Hypothalamus (tissue), 51 donors: ENCODE measurements at regions not wholly inside any gene's neighbourhood (a gene's known extent, or its start where the extent isn't known, plus 50 kb on each side); places are given as distances from the start of the nearest gene placed in this dataset.
"Not testable (repeated sequence)": the region's sequence is repeated elsewhere in the genome, so short reads cannot be mapped to it uniquely, and the experiment has no call there.

Experiments used
- DNase-seq, 51 donors: peaks; one replicate each; lab custom pipeline; 2025; lab: John Stamatoyannopoulos, UW

DNA sequence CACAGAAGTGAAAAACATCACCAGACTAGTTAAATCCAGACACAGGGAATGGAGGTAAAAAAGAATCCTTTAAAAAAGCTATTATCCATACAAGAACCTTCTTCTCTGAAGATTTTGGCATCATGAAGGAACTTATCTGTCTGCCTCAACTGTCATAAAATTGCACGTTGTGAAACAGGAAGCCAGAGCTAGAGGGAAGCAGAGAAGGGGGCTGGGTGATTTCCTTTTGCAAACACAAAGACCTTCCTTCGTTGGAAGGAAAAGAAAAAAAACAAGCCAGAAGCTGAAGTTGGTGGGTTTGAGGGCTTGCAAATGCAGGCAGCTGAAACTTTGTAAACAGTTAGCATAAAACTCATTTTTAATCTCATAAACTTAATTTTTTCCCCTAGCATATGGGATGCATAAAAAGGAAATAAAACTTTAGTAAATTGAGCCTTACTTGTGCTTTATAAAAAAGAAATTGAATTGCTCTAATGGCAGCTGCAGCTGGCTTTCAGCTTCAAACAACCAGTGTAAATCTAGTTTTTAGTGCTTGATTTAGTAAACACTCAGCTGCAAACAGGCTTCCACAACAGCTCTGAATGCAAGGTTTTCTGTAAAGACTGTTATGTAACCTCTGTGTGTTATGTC, 101.6 kb downstream of the OTUD1 start:
- DNase-seq: peak in 3 of 51 donors; percentile 1 to 3 (median 1)

DNA sequence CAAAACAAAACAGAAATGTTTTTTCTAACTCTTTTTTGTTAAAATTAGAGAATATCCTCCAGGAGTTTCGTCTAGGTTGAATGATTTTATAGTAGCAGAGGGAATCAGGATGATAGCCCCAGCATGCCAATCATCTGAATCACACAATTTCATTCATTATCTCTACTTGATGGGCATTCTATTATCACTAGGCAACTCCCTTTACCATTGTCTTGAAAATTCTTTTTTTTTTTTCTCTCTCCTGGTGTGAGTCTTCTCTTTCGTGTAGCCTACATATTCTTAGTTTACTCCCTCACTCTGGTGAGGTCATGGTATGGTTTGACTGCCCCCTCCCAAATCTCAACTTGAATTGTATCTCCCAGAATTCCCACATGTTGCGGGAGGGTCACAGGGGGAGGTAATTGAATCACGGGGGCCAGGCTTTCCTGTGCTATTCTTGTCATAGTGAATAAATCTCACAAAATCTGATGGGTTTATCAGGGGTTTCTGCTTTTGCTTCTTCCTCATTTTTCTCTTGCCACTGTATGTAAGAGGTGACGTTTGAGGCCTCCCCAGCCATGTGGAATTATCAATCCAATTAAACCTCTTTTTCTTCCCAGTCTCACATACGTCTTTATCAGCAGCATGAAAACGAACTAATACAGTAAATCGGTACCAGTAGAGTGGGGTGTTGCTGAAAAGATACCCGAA, 105.0 kb downstream of the OTUD1 start:
- no peak for DNase-seq

DNA sequence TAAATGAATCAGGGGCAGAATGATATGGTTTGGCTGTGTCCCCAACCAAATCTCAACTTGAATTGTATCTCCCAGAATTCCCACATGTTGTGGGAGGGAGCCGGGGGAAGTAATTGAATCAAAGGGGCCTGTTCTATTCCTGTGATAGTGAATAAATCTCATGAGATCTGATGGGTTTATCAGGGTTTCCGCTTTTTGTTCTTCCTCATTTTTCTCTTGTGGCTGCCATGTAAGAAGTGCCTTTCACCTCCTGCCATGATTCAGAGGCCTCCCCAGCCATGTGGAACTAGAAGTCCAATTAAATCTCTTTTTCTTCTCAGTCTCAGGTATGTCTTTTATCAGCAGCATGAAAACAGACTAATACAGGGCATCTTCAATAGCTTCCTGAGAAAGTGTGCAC, 107.0 kb downstream of the OTUD1 start:
- not testable (repeated sequence) for DNase-seq

DNA sequence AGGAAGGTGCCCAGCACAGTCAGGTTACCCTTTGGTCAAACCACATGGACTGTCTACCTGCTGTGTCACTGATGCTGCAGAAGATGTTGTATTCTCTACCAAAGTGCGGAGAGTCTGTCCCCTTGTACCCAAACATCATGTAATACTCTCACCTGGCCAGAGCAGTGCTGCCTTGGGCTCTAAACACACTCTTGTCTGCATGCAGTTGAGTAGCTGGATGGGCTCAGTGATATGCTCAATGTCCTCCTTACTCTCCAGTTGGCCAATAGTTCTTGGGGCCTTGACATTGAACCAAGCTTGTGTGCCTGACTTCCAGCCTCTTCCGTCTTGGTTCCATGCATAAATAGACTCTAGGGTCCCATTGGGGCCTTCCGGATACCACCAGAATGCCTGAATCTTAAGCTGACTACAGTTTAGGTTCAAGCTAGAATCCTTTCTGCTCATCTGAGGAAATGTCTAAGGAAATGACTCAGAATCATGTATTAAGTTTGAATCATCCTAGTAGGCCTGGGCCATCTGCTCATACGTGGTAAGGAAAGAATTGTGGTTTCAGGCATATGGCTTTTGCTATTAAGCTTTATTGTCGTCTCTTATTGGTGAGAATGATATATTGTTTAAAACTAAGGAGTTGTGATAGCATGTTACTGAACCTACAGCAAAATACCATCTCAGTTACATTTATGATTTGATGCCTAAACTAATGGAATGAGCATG, 118.0 kb downstream of the OTUD1 start:
- DNase-seq: no peak

DNA sequence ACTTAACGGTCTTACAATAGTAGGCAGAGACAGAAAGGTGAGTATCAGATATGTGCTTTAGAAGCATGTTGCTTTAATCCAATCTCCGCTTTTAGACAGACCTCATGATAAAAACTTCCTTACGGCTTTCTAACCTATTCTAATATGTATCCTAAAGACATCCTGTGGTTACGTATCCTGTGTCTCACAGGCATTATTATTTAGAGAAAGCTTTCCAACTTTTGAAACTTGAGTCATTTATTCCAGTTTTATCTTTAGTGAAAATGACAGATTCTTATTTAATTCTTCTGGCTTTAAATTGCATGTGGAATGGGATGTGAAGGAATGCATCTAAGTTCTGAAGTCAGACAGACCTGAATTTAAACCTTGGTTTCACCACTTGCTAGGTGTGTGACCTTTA, 118.9 kb downstream of the OTUD1 start:
- DNase-seq: no peak

DNA sequence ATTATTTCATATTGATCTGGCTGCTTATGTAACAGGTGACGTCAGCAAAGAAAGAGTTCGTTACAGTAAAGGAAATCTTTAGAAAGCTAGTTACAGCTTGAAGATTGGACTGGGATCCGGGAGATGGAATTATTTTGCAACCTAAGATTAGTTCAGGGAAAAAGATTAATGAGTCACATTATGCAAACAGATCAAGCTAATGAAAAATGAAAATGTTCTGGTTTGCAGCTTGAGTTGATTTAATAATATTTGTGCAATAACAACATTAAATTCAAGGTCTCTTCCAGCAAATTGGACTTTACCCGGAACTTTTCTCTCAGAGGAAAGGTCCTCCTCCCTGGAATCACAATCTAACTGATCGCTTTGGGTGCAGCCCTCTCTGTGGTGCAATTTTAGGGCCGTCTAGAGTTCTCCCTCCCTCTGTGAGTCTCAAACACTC, 119.5 kb downstream of the OTUD1 start:
- no peak for DNase-seq

DNA sequence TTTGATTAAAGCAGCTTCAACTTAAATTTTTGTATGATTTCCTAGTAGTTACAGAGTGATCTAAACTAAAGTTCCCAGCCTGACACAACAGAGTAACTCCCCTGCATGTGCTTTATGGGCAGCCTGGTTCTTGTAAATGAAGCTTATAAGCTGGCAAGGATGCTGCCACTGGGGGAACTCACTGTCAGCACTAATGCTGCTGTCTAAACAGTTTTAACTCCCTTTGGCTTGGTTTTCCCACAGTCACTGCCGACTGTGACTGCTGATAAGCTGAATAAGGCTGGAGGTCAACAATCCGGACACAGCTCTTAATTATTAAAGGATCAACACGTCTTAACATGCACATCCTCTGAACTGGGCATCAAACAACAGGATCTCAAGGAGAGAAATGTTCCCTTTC, 130.1 kb downstream of the OTUD1 start:
- no peak for DNase-seq

DNA sequence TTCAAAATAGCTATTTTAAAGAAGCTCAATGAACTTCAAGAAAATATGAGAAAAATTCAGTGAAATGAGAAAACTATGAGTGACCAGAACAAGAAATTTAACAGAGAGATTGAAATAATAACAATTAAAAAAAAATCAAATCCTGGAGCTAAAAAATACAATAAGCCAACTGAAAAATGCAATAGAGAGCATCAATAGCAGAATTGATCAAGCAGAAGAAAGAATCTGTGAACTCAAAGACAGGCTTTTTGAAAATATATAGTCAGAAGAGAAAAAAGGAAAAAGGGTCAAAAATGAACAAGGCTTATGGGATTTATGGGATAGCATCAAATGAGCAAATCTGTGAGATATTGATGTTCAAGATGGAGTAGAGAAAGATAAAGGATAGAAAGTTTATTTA, 133.0 kb downstream of the OTUD1 start:
- DNase-seq: no peak

DNA sequence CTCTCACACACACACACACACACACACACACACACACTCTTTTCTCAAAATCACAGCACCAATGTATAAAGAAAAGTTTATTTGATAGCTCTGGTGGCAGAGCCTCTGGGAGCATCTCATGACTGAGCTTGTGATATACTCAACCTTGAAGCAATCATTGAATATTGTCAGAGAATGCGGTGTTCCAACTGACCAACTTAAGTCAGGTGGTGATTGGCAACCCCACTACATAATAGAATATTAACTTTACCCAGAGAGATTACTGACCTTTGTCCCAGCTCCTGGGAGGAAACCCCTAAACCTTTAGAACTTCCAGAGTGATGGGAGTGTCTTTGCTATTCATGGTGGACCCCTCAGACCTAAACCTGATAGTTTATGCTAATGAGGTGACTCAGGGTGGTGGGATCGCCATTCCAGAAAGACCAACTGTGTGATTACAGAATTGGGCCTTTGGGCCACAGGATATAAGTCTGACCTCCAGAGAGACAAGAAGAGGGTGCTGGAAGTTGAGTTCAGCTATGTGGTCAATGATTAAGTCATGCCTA, 143.1 kb downstream of the OTUD1 start:
- DNase-seq: no peak

DNA sequence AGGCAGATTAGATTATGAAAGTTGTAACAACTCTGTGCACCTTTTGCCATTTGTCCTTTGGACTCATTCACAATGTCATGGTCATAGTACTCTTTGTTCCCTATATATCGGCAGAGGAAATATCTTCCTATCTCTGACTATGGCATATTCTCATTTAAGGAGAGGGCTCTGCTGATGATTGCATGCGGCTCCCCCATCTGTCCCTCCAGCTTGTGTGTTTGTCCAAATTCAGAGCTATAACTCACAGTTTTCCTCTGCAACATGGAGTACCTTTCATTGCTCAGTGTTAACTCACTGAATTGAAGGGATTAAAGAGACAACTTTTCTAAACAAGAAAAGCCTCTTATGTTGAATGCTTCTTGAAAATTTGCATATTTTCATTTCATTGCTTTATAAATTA, 145.5 kb downstream of the OTUD1 start:
- no peak for DNase-seq

DNA sequence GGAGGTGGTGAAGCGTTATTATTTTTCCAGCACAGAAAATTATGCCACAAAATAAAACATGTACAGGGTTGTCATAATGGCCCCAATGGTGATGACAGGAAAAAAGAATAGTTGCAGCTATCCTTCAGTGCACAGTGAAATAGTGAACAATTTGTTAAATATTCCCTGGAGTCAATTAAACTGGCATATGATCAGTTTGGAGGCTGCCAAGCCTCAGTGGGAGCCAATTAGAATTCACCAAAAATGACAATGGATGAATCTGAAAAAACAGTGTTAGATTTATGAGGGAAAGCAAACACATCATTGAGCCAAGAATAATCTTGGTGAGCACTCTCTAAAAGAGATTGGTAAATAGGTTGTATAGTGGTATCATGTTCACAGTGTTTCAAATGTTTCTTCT, 146.3 kb downstream of the OTUD1 start:
- no peak for DNase-seq

DNA sequence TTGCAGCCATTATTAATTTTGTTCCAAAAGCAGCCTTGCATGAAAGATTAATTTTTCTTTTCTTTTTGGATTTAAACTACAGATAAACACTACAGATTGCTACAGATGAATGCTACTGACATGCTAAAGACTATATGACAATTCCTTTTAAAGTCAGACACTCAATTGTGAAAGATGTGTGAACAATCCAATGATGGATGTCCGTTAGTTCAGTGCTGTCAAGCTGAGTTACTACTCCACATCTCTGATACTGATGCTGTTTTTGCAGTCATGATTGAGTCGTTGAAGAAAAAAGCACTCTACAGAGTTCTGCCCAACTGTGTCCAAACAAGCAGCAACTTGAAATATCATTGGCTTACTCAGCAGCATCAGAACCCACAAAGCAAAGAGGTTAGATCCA, 146.8 kb downstream of the OTUD1 start:
- DNase-seq: no peak

DNA sequence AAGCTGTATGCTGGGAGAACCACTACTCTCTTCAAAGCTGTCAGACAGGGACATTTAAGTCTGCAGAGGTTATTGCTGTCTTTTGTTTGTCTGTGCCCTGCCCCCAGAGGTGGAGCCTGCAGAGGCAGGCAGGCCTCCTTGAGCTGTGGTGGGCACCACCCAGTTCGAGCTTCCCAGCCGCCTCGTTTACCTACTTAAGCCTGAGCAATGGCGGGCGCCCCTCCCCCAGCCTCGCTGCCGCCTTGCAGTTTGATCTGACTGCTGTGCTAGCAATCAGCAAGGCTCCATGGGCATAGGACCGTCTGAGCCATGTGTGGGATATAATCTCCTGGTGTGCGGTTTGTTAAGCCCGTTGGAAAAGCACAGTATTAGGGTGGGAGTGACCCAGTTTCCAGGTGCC, 156.4 kb downstream of the OTUD1 start:
- not testable (repeated sequence) for DNase-seq

DNA sequence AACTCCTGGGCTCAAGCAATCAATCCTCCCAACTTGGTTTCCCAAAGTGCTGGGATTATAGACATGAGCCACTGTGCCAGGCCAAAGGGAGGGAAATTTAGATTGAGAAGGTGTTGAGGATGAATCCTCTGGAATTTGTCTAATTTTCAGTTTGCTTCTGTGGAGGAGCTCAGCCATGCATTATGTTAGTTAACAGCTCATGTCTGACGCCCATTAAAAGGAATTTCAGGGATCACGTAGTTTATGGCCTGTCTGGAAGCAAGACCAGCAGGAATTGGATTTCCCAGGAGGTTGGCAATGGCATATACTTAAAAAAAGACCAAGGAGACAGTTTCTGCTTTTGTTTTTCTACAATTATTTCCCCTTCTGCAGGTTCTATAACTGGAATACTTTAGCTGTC, 165.7 kb downstream of the OTUD1 start:
- DNase-seq: no peak

DNA sequence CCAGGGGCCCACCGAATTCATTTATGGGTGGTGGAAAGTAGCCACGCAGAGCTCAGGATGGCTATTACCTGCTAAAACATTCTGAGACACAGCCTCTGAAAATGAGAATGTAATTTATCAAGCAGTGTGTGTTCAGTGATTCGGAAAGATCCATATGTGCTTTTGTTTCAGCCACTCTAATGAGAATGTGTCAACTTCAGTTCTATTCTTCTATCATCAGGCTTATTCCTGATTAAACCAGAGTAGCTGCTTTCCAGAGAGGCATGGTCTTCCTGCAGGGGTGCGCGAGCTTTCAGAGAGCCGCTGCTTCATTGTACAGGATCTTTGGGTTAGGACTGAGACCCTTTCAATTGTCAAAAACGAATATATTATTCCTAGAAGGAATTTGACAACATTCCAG, 167.6 kb downstream of the OTUD1 start:
- no peak for DNase-seq

DNA sequence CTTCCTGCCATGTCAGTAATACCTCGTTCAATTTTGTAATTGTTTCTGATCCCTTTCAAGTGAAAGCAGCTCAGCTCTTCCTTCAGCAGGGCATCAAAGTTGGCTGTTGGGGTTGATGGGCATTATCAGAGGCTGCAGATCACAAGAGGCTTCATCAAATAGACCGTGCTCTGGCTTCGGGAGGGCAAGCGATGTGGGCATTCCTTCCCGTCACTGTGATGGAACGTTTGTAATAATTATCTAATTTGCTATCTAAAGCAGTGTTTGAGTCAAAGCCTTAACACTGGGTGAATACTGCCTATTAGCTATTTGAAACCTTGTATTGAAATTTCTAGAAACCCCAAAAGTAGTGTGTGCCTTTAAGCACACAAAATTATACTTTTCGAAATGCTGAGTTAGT, 170.1 kb downstream of the OTUD1 start:
- no peak for DNase-seq

DNA sequence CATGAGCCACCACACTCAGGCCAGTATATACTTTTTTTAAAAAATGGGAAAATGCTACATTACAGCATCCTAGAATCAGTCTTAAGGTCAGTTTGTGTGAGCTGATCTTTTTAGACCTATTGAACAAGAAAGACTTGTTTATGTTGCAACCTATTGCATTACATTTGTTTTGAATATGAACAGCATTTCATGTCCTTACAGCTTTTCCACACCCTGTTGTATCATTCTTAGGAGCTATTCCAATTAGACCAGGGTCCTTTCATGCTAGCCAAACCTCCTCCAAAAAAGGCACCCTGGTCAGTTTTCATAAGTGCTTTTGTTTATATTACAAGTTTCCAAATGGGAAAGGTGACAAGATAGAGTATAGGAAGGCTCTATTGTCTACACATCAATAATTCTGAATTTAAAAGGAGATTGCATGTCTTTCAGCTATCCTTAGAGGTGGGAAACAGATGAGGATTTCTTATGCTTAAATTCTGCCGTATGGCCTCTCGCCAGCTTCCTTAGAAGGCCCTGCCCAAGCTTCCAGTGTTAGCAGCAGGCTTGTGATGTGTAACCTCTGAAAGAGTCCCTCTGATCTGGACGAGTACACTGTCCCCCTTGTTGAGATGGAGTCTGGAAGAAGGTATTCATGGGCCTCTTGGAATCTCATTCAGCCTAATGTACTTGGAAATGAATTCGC, 171.9 kb downstream of the OTUD1 start:
- no peak for DNase-seq

DNA sequence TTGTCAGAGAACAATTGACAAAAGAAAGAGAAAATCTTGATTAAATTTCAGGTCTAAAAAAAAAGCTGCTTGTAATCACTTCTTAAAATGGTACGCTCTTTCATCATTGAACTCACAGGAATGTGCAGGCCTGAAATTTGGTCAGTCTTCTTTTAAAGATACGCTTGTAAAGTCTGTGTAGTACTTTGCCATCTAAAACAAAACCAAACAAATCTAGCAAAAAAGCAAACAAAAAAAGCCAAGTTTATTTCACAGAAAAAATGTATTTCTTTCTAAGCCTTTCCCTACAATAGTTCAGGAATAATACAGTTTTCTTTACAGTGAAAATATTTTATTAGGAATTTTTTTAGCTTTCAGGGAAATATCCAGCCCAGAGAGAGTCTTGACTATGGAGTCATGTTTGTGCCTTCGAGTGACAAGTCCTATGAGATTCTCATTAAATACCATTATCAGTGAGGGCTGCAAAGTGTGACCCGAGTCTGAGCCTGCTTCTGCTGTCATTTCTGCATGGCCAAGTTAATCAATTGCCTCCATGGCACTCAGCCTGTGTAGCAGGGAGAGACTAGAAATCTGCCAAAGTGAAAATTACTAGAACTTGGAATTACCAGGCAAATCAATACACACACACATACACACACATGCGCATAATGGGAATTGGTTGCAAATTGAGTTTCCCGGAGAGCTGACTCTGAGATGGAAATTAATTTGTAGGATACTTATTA, 172.6 kb downstream of the OTUD1 start:
- no peak for DNase-seq

DNA sequence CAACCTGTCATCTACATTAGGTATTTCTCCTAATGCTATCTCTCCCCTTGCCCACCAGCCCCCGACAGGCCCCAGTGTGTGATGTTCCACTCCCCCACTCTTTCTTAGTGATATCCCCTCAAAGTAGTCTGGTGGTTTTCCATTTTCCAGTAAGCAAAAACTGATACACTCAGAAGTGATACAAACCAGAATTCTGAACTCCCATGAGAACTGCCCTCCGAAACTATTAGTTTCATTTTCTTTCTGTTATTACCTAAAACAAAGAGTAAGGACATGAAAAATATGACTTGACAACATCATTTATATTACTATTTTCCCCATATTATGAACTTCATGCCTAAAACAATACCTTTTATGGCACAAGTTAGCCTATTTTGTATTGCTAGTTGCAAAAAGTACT, 175.0 kb downstream of the OTUD1 start:
- DNase-seq: no peak

DNA sequence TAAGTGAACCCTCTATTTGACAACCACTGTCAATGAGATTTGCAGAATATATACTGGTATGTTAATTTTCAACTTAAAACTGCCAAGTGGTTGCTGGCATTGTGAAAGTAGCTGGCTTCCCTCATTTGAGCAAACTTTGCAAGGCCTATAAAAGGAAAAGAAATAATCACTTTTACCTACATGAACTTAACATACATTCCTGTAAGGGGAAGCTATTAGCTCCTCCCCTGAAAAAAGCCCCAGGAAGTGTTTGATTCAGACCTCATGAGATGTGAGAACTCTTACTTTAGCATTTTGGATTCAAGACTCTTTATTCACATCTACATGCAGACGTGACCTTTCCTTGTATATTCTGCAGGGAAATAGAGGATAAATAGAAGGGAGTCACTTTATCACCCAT, 175.6 kb downstream of the OTUD1 start:
- no peak for DNase-seq

DNA sequence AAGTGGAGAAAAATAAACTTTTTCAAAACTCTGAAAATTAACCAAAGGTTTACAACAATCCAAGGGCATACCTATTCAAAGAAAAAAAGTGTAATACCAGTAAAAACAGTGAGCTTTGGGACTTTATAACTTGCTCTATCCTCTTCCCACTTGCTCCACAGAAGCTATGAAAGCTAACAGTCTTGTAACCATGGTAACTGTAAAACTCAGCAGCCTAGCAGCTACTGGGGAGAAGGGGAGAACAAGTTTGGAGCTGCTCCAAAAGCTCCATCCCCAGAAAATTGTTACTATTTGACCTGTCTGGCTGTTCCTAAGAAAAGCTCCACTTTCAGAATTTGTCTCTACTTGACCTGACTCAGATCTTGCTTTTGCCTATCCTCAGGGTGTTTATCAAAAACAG, 191.5 kb downstream of the OTUD1 start:
- no peak for DNase-seq
